Stimulated activated effector memory CD8-positive, alpha-beta T cell treated with anti-CD3 and anti-CD28 coated beads, Interleukin-12 subunit alpha, Interleukin-12 subunit beta, amount 100 ng/mL, for 72 hours (primary cell): ENCODE measurements at regions not wholly inside any gene's neighbourhood (a gene's known extent, or its start where the extent isn't known, plus 50 kb on each side); places are given as distances from the start of the nearest gene placed in this dataset.

ENCODE experiments used
- ATAC-seq: fragments of 150-1000 bp; cut with Tn5 transposase; 2 replicates; pipeline ENCODE4 v1.10.0; 2021
- DNase-seq, 2 donors: peaks; one replicate each; pipeline ENCODE4 v3.0.0; 2021 to 2022; ENCODE audit warnings: low spot score in 2 of 2
- H3K27ac Mint-ChIP-seq: one replicate; pipeline ENCODE4 v1.8.0; 2022; ENCODE audit warnings: mild to moderate bottlenecking, mixed read lengths
- H3K36me3 Mint-ChIP-seq: one replicate; pipeline ENCODE4 v1.8.0; 2022; ENCODE audit warnings: mild to moderate bottlenecking, mixed read lengths
- H3K4me1 Mint-ChIP-seq: one replicate; pipeline ENCODE4 v1.8.0; 2022; ENCODE audit warnings: mixed read lengths
- H3K4me3 Mint-ChIP-seq: one replicate; pipeline ENCODE4 v1.8.0; 2022; ENCODE audit warnings: mild to moderate bottlenecking, mixed read lengths
- H3K9me3 Mint-ChIP-seq: one replicate; pipeline ENCODE4 v1.8.0; 2022; ENCODE audit warnings: mixed read lengths

DNA sequence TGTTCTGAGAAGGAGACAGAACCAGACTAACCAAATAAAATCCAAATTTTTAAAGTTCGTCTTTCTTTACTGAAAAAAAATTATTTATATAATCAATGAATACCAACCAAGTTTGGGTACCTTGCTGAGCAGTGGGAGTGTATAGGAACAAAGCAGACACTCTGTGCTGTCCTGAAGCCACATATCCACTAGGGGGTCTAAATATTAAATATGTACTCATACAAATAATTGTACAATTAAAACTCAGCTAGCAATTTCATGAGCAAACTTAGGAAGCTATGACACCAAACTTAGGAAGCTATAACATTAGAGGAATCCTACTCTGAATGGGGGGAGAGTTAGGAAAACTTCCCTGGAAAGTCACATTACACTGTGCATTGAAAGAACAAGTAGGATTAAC, 582.0 kb upstream of the EPHA5 start:
- H3K36me3 Mint-ChIP-seq: no peaks in the 10 kb centered on the region
- H3K4me3 Mint-ChIP-seq: no peak overlapping the region
- H3K27ac Mint-ChIP-seq: no peak overlapping the region
- no peak for ATAC-seq
- DNase-seq: no peak
- peaks cover 15% of the 10 kb centered on the region for H3K9me3 Mint-ChIP-seq
- H3K4me1 Mint-ChIP-seq: no peaks in the 10 kb centered on the region

DNA sequence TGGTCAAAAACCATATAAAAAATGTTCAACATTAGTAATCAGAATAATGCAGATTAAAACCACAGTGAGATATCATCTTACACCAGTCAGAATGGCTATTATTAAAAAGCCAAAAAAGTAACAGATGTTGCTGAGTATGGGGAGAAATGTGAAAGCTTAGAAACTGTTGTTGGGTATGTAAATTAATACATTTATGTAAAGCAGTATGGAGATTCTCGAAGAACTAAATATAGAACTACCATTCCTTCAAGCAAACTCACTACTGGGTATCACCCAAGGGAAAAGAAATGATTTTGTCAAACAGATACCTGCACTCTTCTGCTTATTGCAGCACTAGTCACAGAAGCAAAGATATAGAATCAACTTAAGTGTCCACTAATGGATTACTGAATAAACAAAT, 576.4 kb upstream of the EPHA5 start:
- Mint-ChIP-seq H3K36me3 (no peaks in the 10 kb centered on the region), H3K4me1 (no peaks in the 10 kb centered on the region), H3K4me3 (no peak overlapping the region)

DNA sequence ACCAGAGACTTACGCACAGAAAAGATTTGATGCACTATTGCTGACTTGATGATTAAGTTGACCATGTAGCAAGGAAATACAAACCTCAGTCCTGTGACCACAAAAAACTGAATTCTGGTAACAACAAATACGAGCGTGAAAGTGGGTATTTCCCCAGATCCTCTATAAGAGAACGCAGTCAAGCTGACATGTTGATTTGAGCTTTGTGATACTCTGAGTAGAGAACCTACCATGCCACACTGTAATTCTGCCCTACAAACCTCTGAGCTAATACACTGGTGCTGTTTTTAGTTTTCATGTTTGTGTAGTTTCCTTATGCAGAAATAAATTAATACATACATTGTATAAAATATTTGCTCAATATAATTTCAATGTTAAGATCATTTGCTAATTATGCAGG, 565.6 kb upstream of the EPHA5 start:
- no peaks in the 10 kb centered on the region for H3K4me1 Mint-ChIP-seq
- ATAC-seq (no peak), DNase-seq (no peak)
- H3K4me3 Mint-ChIP-seq: no peak overlapping the region
- H3K9me3 Mint-ChIP-seq: peaks cover 23% of the 10 kb centered on the region
- no peaks in the 10 kb centered on the region for H3K36me3 Mint-ChIP-seq
- no peak overlapping the region for H3K27ac Mint-ChIP-seq

More for the DNA sequence above, 576.4 kb upstream of the EPHA5 start:
- Mint-ChIP-seq H3K9me3 (peaks cover 23% of the 10 kb centered on the region), H3K27ac (no peak overlapping the region)
- ATAC-seq (no peak), DNase-seq (no peak)

DNA sequence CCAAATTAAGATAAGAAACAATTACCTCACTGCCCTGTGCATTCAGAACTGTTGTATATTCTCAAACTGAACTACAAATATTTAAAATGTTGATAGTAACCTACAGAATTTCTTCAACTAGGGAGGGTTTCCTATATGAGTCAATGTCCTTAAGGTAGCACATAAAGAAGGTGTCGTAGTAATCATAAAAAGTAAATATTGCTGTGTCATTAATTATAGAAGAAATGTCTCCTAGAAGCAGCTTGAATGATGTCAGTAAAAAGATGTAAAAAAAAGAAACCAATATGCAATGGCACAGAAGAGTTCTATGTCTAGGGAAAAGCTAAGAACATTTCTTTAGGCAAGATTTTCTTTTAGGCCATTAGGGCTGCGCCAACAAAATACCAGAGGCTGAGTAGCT, 559.6 kb upstream of the EPHA5 start:
- H3K4me1 Mint-ChIP-seq: no peaks in the 10 kb centered on the region
- no peak overlapping the region for H3K4me3 Mint-ChIP-seq
- H3K9me3 Mint-ChIP-seq: peaks cover 17% of the 10 kb centered on the region
- DNase-seq (no peak), ATAC-seq (no peak)
- H3K27ac Mint-ChIP-seq: no peak overlapping the region
- H3K36me3 Mint-ChIP-seq: no peaks in the 10 kb centered on the region

DNA sequence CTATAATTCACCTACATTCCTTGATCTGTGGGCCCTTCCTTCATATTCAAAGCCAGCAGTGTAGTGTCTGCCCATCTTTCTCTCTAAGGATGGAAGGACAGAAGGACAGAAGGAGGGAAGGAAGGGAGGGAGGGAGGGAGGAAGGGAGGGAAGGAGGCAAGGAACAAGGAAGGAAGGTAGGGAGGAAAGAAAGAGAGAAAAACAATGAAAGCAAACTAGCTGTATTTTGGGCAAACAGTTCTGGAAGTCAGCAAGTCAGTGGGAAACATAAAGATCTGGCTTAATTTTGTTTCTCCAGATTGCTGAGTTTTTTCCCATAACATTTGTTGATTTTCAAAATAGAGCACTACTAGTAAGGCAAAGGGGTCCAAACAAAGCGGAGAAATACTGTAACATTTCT, 555.2 kb upstream of the EPHA5 start:
- no peaks in the 10 kb centered on the region for H3K4me1 Mint-ChIP-seq
- peaks cover 19% of the 10 kb centered on the region for H3K9me3 Mint-ChIP-seq
- no peak overlapping the region for H3K27ac Mint-ChIP-seq
- no peaks in the 10 kb centered on the region for H3K36me3 Mint-ChIP-seq
- ATAC-seq (no peak), DNase-seq (no peak)
- H3K4me3 Mint-ChIP-seq: no peak overlapping the region

DNA sequence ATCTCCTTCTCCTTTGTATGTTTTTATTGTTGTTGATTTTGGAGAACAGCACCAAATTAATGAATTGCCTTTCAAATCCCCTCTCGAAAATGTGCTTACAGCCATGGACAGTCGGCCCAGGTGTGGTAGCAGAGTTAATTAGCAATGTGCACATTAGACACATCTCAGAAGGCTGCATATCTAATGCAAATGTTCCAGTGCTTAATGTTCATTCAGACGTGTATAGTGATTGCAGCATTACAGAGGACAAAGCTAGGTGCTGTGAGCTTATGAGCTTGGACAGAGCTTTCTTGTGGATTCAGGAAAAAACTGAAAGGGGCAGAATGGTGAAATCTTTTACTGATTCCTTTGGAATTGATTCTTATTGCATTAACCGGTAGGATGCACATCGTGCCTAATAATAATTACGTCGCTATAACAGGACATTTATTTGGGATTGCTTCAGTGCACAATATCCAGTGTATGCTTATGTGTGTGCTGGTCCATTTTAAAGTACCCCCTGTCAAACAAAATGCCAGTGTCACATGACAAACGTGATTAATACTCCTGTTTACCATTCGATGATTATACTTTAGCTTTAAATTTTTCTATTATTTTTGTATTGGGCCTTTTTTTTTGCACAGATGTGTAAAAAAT, 552.9 kb upstream of the EPHA5 start:
- Mint-ChIP-seq H3K4me3 (no peak overlapping the region), H3K4me1 (no peaks in the 10 kb centered on the region), H3K27ac (no peak overlapping the region), H3K9me3 (peaks cover 24% of the 10 kb centered on the region), H3K36me3 (no peaks in the 10 kb centered on the region)
- DNase-seq: no peak
- no peak for ATAC-seq

DNA sequence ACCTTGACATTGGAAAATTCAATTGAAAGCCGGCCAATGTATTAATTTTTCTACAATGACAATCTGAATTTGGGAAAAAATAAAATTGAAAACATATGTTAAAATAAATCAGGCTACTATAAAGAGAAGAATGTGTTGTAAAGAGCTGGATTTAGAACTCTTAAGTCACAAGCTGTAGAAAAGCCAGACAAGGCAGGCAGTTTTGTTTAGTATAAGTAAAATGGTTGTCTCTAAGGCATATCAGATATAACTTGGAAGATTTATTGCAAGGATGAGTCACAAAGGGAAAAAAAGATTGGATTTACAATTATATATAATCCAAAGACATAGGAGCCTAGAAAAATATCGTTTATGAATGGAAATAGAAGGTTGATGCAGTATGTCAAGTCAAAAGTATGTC, 549.1 kb upstream of the EPHA5 start:
- no peaks in the 10 kb centered on the region for H3K36me3 Mint-ChIP-seq
- H3K9me3 Mint-ChIP-seq: peaks cover 25% of the 10 kb centered on the region
- no peak overlapping the region for H3K27ac Mint-ChIP-seq
- DNase-seq: no peak
- H3K4me1 Mint-ChIP-seq: no peaks in the 10 kb centered on the region
- no peak for ATAC-seq
- H3K4me3 Mint-ChIP-seq: no peak overlapping the region

DNA sequence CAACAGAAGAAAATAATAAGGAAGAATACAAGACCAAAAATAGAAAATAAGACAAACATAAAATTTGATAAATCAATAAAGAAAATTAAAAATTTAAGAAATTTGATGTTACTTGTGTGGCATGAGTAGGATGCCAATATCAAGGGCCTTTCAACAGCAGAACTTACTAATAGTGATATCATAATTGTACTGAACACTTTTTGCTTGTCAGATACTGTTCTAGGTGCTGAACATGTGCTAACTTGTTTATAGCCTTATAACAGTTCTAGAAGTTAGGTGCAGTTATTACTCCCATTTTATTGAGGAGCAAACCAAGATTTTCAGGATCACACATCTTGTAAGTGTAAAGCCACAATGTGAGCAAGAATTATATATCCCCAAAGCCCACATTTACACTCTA, 546.0 kb upstream of the EPHA5 start:
- Mint-ChIP-seq H3K4me3 (no peak overlapping the region), H3K27ac (no peak overlapping the region), H3K4me1 (no peaks in the 10 kb centered on the region), H3K9me3 (peaks cover 25% of the 10 kb centered on the region), H3K36me3 (no peaks in the 10 kb centered on the region)
- no peak for ATAC-seq
- DNase-seq: no peak

DNA sequence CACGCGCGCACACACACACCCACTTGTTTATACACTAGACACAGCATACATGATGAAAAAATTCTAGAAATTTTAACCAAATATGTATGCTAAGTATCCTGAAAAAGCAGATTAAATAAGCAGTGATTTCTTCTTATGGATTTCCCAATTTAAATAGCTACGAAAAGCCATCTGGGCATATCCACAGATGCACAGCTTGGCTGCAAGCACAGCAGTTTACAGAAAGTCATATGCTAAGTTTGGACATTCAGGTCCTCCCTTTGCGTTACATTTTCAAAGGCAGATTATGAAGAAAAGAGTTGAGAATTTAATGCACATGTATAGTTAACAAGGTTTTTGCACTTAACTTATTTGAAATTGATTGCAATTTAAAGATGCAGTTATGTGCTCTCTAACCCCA, 542.2 kb upstream of the EPHA5 start:
- Mint-ChIP-seq H3K4me3 (no peak overlapping the region), H3K27ac (no peak overlapping the region), H3K4me1 (no peaks in the 10 kb centered on the region), H3K36me3 (no peaks in the 10 kb centered on the region), H3K9me3 (peaks cover 24% of the 10 kb centered on the region)
- no peak for DNase-seq
- no peak for ATAC-seq

DNA sequence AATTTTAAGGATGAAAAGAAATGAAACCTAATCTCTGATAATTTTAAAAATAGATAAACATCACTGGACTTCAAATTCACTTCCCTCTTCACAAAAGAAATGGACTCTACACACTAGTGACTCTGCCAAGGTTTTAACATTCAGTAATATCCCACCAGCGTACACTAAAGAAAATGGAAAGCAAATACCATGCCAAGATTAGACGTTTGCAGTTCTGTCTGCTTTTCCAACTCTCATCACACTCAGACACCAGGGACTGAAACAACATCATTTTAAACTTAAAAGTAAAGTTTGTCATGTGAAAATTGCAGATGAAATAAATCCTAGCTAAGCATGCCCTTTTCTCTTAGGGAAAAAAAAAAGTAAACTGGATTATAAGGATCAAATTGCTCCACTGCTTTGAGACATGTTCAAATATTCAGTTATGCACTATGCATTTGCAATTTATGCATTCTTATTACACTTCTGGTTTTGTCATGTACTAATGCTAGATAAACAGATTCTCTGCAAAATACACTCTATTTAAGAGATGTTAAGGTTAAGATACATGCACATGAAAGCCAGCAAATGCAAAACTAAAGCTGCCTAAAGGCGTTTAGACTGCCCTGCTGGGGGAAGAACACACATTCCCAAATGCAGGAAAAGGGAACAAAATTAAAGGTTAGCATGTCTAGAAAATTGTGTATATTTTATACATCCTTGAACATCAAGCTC, 534.4 kb upstream of the EPHA5 start:
- no peak for DNase-seq
- no peak overlapping the region for H3K27ac Mint-ChIP-seq
- peaks cover 12% of the 10 kb centered on the region for H3K9me3 Mint-ChIP-seq
- ATAC-seq: no peak
- H3K4me1 Mint-ChIP-seq: no peaks in the 10 kb centered on the region
- no peaks in the 10 kb centered on the region for H3K36me3 Mint-ChIP-seq
- no peak overlapping the region for H3K4me3 Mint-ChIP-seq

DNA sequence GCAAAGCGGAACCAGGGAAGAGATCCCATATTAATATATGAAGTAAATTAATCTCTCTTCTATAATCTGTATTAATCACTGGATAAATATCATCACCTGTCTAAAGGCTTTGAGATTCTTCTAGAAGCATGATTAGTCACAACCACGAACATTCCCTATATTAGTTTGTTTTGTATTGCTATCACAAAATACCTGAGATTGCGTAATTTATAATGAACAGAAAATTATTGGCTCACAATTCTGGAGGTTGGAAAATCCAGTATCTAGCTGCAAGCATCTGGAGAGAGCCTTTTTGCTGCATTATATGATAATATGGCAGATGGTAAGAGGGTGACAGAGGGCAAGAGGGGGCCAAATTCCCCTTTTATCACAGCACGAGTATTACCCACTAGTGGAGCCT, 532.6 kb upstream of the EPHA5 start:
- H3K27ac Mint-ChIP-seq: no peak overlapping the region
- ATAC-seq: no peak
- H3K4me3 Mint-ChIP-seq: no peak overlapping the region
- DNase-seq: no peak
- H3K9me3 Mint-ChIP-seq: peaks cover 9% of the 10 kb centered on the region
- no peaks in the 10 kb centered on the region for H3K4me1 Mint-ChIP-seq
- no peaks in the 10 kb centered on the region for H3K36me3 Mint-ChIP-seq

DNA sequence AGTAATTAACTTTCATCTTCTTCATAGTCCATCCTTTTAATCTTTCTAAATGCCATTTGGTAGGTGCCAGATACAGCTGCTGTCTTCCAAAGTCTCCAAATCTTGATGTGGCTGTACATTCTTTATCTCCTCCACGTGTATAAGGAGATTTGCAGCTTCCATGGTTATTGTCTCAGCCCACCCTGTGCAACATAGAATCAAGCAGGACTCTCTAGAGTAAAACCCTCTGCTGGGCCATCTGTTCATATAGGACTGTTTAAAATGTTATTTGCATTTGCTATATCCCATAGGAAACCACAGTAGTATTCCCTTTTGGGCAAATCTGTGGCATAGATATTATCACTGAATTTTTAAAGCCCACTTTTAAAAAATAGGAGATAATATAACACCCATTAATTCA, 527.2 kb upstream of the EPHA5 start:
- H3K27ac Mint-ChIP-seq: no peak overlapping the region
- no peaks in the 10 kb centered on the region for H3K4me1 Mint-ChIP-seq
- no peaks in the 10 kb centered on the region for H3K36me3 Mint-ChIP-seq
- H3K9me3 Mint-ChIP-seq: peaks cover 14% of the 10 kb centered on the region
- ATAC-seq (no peak), DNase-seq (no peak)
- no peak overlapping the region for H3K4me3 Mint-ChIP-seq

DNA sequence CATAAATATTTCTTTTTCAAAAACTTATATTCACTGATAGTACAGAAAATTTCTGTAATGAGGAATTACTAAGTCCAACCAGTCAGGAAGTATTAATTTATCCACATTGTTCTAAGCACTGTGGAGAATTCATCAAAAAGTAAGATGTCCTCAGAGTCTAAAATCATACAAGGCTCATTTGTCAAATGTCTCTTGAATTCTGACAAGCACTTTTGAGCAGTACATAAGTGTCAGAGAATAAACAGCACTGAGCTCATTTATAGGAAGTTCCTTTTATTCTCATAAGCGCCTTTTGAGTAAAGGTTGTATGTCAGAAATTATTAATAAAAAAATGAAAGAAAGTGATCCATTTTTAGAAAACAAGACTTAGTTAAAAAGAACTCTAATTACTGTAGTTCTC, 523.2 kb upstream of the EPHA5 start:
- Mint-ChIP-seq H3K4me1 (no peaks in the 10 kb centered on the region), H3K27ac (no peak overlapping the region), H3K36me3 (no peaks in the 10 kb centered on the region), H3K4me3 (no peak overlapping the region), H3K9me3 (peaks cover 18% of the 10 kb centered on the region)
- DNase-seq: no peak
- ATAC-seq: no peak

DNA sequence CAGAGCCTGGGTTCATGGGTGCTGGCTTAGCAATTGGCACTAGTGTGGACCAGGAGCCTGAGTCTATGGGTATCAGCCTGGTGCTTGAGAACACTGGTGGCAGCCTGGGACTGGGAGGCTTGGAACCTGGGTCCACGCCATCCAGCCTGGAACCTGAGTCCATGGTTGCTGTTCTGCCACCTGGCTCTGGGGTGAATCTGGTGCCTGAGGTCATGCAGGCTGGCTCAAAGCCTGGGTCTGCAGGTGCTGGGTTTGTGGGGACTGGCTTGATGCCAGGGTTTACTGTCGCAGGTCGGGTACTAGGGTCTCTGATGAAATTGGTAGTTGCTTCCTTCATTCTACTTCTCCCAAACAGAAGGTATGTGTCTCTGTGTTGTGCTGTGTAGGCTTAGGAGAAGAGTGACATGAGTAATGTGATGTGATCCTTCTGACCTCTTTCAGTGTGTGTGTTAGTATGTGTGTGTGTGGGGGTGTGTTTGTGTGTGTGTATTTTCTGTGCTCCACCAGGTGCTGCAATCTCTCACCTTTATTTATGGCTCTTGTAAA, 517.0 kb upstream of the EPHA5 start:
- H3K9me3 Mint-ChIP-seq: peaks cover 22% of the 10 kb centered on the region
- DNase-seq: no peak
- H3K4me3 Mint-ChIP-seq: no peak overlapping the region
- ATAC-seq: no peak
- no peaks in the 10 kb centered on the region for H3K4me1 Mint-ChIP-seq
- no peak overlapping the region for H3K27ac Mint-ChIP-seq
- no peaks in the 10 kb centered on the region for H3K36me3 Mint-ChIP-seq

DNA sequence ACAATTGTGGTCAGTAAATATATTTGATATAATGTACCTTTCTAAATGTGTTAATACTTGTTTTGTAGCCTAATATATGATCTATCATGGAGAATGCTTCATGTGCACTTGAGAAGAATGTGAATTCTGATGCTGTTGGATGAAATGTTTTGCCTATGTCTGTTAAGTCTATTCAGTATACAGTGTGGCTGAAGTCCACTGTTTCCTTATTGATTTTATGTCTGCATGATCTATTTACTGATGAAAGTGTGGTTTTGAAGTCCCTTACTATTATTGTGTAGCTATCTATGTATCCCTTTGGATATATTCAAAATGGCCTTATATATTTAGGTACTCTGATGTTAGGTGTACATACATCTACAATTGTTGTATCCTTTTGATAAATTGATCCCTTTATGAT, 515.8 kb upstream of the EPHA5 start:
- DNase-seq (no peak), ATAC-seq (no peak)
- Mint-ChIP-seq H3K4me3 (no peak overlapping the region), H3K9me3 (peaks cover 27% of the 10 kb centered on the region), H3K36me3 (no peaks in the 10 kb centered on the region), H3K4me1 (no peaks in the 10 kb centered on the region), H3K27ac (no peak overlapping the region)

DNA sequence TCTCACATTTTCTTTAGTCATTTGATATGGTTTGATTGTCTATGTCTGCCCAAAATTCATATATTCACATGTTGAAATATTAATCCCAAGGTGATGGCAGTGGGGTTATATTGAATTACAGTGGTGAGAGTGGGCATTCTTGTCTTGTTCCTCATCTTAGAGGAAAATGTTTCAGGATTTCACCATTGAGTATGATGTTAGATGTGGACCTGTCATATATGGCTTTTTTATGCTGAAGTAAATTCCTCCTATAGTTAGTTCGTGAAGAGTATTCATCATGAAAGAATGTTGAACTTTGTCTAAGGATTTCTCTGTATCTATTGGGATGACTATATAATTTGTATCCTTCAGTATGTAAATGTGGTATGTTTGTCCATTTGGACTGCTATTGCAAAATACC, 512.3 kb upstream of the EPHA5 start:
- H3K4me1 Mint-ChIP-seq: no peaks in the 10 kb centered on the region
- H3K9me3 Mint-ChIP-seq: peaks cover 21% of the 10 kb centered on the region
- H3K4me3 Mint-ChIP-seq: no peak overlapping the region
- ATAC-seq (no peak), DNase-seq (no peak)
- no peak overlapping the region for H3K27ac Mint-ChIP-seq
- H3K36me3 Mint-ChIP-seq: no peaks in the 10 kb centered on the region
